ENCODE measurements at regions not wholly inside any gene's neighbourhood (a gene's known extent, or its start where the extent isn't known, plus 50 kb on each side); places are given as distances from the start of the nearest gene placed in this dataset.

DNA sequence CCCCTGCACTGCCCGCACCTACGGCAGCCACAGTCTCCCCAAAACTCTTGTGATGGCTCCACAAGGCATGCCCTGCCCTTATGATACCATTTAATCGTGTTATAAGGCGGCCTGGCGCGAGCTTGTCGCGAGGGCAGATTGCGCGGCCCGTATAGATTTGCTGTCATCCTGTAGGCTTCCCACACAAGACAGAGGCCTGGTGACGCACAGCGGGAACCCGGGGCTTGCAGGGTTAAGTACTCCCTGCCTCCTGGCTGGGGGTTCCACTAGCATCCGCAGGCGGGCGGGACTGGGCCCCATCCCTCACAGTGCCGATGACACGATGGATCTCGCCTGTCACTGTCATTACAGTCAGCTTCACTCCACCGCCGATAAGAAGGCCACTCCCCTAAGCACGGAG is 364.9 kb upstream of the IRX2 start:
- TF ChIP-seq, protein P1, sequence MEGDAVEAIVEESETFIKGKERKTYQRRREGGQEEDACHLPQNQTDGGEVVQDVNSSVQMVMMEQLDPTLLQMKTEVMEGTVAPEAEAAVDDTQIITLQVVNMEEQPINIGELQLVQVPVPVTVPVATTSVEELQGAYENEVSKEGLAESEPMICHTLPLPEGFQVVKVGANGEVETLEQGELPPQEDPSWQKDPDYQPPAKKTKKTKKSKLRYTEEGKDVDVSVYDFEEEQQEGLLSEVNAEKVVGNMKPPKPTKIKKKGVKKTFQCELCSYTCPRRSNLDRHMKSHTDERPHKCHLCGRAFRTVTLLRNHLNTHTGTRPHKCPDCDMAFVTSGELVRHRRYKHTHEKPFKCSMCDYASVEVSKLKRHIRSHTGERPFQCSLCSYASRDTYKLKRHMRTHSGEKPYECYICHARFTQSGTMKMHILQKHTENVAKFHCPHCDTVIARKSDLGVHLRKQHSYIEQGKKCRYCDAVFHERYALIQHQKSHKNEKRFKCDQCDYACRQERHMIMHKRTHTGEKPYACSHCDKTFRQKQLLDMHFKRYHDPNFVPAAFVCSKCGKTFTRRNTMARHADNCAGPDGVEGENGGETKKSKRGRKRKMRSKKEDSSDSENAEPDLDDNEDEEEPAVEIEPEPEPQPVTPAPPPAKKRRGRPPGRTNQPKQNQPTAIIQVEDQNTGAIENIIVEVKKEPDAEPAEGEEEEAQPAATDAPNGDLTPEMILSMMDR (IDR thresholded peaks at IDR 0.05): no peak
- TF ChIP-seq, protein P2, sequence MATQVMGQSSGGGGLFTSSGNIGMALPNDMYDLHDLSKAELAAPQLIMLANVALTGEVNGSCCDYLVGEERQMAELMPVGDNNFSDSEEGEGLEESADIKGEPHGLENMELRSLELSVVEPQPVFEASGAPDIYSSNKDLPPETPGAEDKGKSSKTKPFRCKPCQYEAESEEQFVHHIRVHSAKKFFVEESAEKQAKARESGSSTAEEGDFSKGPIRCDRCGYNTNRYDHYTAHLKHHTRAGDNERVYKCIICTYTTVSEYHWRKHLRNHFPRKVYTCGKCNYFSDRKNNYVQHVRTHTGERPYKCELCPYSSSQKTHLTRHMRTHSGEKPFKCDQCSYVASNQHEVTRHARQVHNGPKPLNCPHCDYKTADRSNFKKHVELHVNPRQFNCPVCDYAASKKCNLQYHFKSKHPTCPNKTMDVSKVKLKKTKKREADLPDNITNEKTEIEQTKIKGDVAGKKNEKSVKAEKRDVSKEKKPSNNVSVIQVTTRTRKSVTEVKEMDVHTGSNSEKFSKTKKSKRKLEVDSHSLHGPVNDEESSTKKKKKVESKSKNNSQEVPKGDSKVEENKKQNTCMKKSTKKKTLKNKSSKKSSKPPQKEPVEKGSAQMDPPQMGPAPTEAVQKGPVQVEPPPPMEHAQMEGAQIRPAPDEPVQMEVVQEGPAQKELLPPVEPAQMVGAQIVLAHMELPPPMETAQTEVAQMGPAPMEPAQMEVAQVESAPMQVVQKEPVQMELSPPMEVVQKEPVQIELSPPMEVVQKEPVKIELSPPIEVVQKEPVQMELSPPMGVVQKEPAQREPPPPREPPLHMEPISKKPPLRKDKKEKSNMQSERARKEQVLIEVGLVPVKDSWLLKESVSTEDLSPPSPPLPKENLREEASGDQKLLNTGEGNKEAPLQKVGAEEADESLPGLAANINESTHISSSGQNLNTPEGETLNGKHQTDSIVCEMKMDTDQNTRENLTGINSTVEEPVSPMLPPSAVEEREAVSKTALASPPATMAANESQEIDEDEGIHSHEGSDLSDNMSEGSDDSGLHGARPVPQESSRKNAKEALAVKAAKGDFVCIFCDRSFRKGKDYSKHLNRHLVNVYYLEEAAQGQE (IDR thresholded peaks at IDR 0.05; ENCODE audit: insufficient read depth in 1 of 2, low read depth in 2 of 2, low read length in 1 of 2): no peak
- TF ChIP-seq TCF7L2 (IDR thresholded peaks at IDR 0.05; ENCODE audit: low read depth, low read length) (no peak), POLR2AphosphoS5 (IDR thresholded peaks at IDR 0.05; ENCODE audit: low read depth, low read length) (no peak), SIN3A (IDR thresholded peaks at IDR 0.05; ENCODE audit: borderline replicate concordance, insufficient read depth, low read depth, low read length) (no peak)

Data from Panc1 (cell line).